HepG2 (cell line): ENCODE measurements at regions not wholly inside any gene's neighbourhood (a gene's known extent, or its start where the extent isn't known, plus 50 kb on each side); places are given as distances from the start of the nearest gene placed in this dataset.

Experiments used
- ATAC-seq: fragments of 200-7000 bp; cut with Tn5 transposase; 3 replicates; pipeline ENCODE4 v1.9.1; 2020; ENCODE audit warnings: mild to moderate bottlenecking, moderate library complexity
- BruUV-seq: library from RNA; stranded (reverse); fragments of 400-500 nt; replicated peaks from 2 replicates; lab custom pipeline; 2021; lab: Mats Ljungman, UMichigan
- CTCF ChIA-PET: fragments of 300-600 bp; formaldehyde crosslinking; extraction: SDS; loops from one replicate; lab custom pipeline; 2021; ENCODE audit warnings: low total read pairs, inconsistent platforms, low intra/inter-chr PET ratio; lab: Yijun Ruan, JAX
- POLR2A ChIA-PET: fragments of 350-600 bp; sonication (Branson Sonifier 250); formaldehyde crosslinking; loops from one replicate; lab custom pipeline; 2020; ENCODE audit warnings: antibody characterized with exemption, inconsistent platforms; lab: Yijun Ruan, JAX
- DNase-seq: peaks from one replicate; pipeline ENCODE4 v3.0.0-alpha.2; 2015; ENCODE audit warnings: low spot score
- FAIRE-seq: peaks from 3 replicates; lab custom pipeline; 2011; peaks lifted over from hg19 to GRCh38; lab: Jason Lieb, UNC
- H2AFZ ChIP-seq: one replicate; pipeline ENCODE4 v1.6.1; 2011; ENCODE audit warnings: low read length, inconsistent platforms
- H3K27ac ChIP-seq: fragments of 300-600 bp; 3 replicates; pipeline ENCODE4 v1.8.0; 2011; ENCODE audit warnings: mixed run types, mild to moderate bottlenecking, mixed read lengths, low read length, inconsistent platforms; ENCODE audit not compliant: insufficient read depth; ENCODE audit errors: extremely low read length
- H3K27me3 ChIP-seq, 2 experiments: fragments of 200-600 bp in 1 of 2; 2 replicates in 1 of 2; 3 replicates in 1 of 2; pipeline versions ENCODE4 v1.6.0 to v1.8.0; 2011; ENCODE audit warnings: low read length in 2 of 2, mild to moderate bottlenecking in 2 of 2, moderate library complexity in 2 of 2, inconsistent platforms in 1 of 2; ENCODE audit not compliant: insufficient read depth in 2 of 2, control insufficient read depth in 1 of 2
- H3K36me3 ChIP-seq, 2 experiments: fragments of 200-600 bp in 1 of 2; replicated peaks in 1 of 2; 2 replicates in 1 of 2; 3 replicates in 1 of 2; pipeline versions ENCODE4 v1.5.1 to v1.8.0; 2011; ENCODE audit warnings: low read length in 2 of 2, inconsistent platforms in 1 of 2; ENCODE audit not compliant: insufficient read depth in 2 of 2, control insufficient read depth in 1 of 2
- H3K4me1 ChIP-seq: 2 replicates; pipeline ENCODE4 v1.5.1; 2012; ENCODE audit warnings: low read length, inconsistent platforms; ENCODE audit not compliant: insufficient read depth
- H3K4me2 ChIP-seq: 2 replicates; pipeline ENCODE4 v1.6.0; 2011; ENCODE audit warnings: low read depth, low read length, inconsistent platforms
- H3K4me3 ChIP-seq, 3 experiments: fragments of 200-600 bp in 1 of 3; sonication (generic), shearing (Covaris generic) in 1 of 3; replicated peaks in 1 of 3; 2 replicates each; pipeline ENCODE4 v1.5.1; 2011 to 2016; ENCODE audit warnings: low read length in 3 of 3, inconsistent platforms in 2 of 3, low read depth in 2 of 3, mild to moderate bottlenecking in 2 of 3, control low read depth in 1 of 3, mixed read lengths in 1 of 3; ENCODE audit not compliant: insufficient read depth in 1 of 3
- H3K79me2 ChIP-seq: one replicate; pipeline ENCODE4 v1.6.1; 2011; ENCODE audit warnings: low read length, inconsistent platforms; ENCODE audit not compliant: insufficient read depth
- H3K9ac ChIP-seq: 2 replicates; pipeline ENCODE4 v1.6.0; 2011; ENCODE audit warnings: mild to moderate bottlenecking, low read depth, low read length, inconsistent platforms; ENCODE audit not compliant: insufficient read depth
- H3K9me3 ChIP-seq: 2 replicates; pipeline ENCODE4 v1.5.1; 2012; ENCODE audit warnings: mild to moderate bottlenecking, low read length
- H4K20me1 ChIP-seq: 2 replicates; pipeline ENCODE4 v1.6.0; 2011; ENCODE audit warnings: inconsistent platforms, mild to moderate bottlenecking, low read length, moderate library complexity; ENCODE audit not compliant: insufficient read depth
- KLF13 ChIP-seq: sonication (generic); formaldehyde crosslinking; IDR thresholded peaks from 2 replicates; pipeline ENCODE4 v1.4.0; 2020; ENCODE audit warnings: mild to moderate bottlenecking, missing genetic modification reagents
- MAFF ChIP-seq: IDR thresholded peaks from 2 replicates; pipeline ENCODE4 v1.6.1; 2011; ENCODE audit warnings: low read depth, low read length, improper control_type of control experiment
- MTF1 ChIP-seq: sonication (generic); formaldehyde crosslinking; IDR thresholded peaks from 2 replicates; pipeline ENCODE4 v1.5.0; 2020; ENCODE audit warnings: missing genetic modification reagents
- NR2F2 ChIP-seq: IDR thresholded peaks from 2 replicates; pipeline ENCODE4 v1.6.1; 2012; ENCODE audit warnings: low read depth, inconsistent platforms, borderline replicate concordance
- ZBTB40 ChIP-seq, 2 experiments: fragments of 450-650 bp in 1 of 2; sonication (generic) in 1 of 2; formaldehyde crosslinking in 1 of 2; IDR thresholded peaks; 2 replicates each; pipeline versions ENCODE4 v1.6.1 to v1.8.0; 2016 to 2022; ENCODE audit warnings: antibody characterized with exemption in 1 of 2, mild to moderate bottlenecking in 1 of 2, missing genetic modification reagents in 1 of 2
- ZFP36L2 ChIP-seq: sonication (generic); formaldehyde crosslinking; IDR thresholded peaks from 2 replicates; pipeline ENCODE4 v1.4.0; 2020; ENCODE audit warnings: missing genetic modification reagents
- ZNF337 ChIP-seq: sonication (generic); formaldehyde crosslinking; IDR thresholded peaks from 2 replicates; pipeline ENCODE4 v1.5.1; 2020; ENCODE audit warnings: missing genetic modification reagents, low read depth, mild to moderate bottlenecking, borderline replicate concordance
- ZNF354B ChIP-seq: sonication (generic); formaldehyde crosslinking; IDR thresholded peaks from 2 replicates; pipeline ENCODE4 v1.8.0; 2022; ENCODE audit warnings: mild to moderate bottlenecking, missing genetic modification reagents
- ZNF570 ChIP-seq: sonication (generic); formaldehyde crosslinking; IDR thresholded peaks from 2 replicates; pipeline ENCODE4 v1.4.0; 2020; ENCODE audit warnings: mild to moderate bottlenecking, missing genetic modification reagents, borderline replicate concordance
- ZNF83 ChIP-seq: sonication (generic); formaldehyde crosslinking; IDR thresholded peaks from 2 replicates; pipeline ENCODE4 v1.4.0; 2020; ENCODE audit warnings: missing genetic modification reagents, mild to moderate bottlenecking, borderline replicate concordance
- ZSCAN29 ChIP-seq: sonication (generic); formaldehyde crosslinking; conservative IDR thresholded peaks from 2 replicates; pipeline ENCODE4 v1.4.0; 2020; ENCODE audit warnings: mild to moderate bottlenecking, missing genetic modification reagents
- WGBS: methylation state at CpG from one replicate; pipeline ENCODE4 v1.1.6; 2017; ENCODE audit warnings: low lambda C conversion rate; 5-methylcytosine and 5-hydroxymethylcytosine counted together
- in situ Hi-C: cut with HindIII; loops from 2 replicates; pipeline ENCODE4 v1.10.0; 2017; ENCODE audit warnings: low pct_unique_long_range_greater_than_20kb; ENCODE audit not compliant: extremely low pct_ligation_motif_present
- intact Hi-C: fragments of 100-400 bp; cut with micrococcal nuclease; formaldehyde crosslinking; loops from one replicate; pipeline ENCODE4 v1.10.0; 2022; ENCODE audit not compliant: unreplicated experiment

- BruUV-seq = no TSS peak
- no peaks in the 10 kb centered on the region for H3K79me2 ChIP-seq
- no peak overlapping the region for H3K9ac ChIP-seq
- ChIA-PET POLR2A (no interaction called here), CTCF (no interaction called here)
- no peaks in the 10 kb centered on the region for H4K20me1 ChIP-seq
- no peaks in the 10 kb centered on the region for H3K9me3 ChIP-seq
- WGBS = 50% methylated on average over 2 of the region's 2 CpGs
- H3K4me3 ChIP-seq = no peak overlapping the region
- intact Hi-C loops (no loop called here), in situ Hi-C loops (no loop called here)
- H3K27me3 ChIP-seq = no peaks in the 10 kb centered on the region
- ATAC-seq (no peak), FAIRE-seq (no peak), DNase-seq (no peak)
- no peaks in the 10 kb centered on the region for H3K36me3 ChIP-seq
- H2AFZ ChIP-seq = no peak overlapping the region
- no peaks in the 10 kb centered on the region for H3K4me1 ChIP-seq
- H3K4me2 ChIP-seq = no peak overlapping the region
- no peak for TF ChIP-seq ZNF570 (CRISPR knock-in tag)
- no peak for TF ChIP-seq MAFF
- TF ChIP-seq NR2F2 = no peak
- no peak for TF ChIP-seq ZFP36L2 (CRISPR knock-in tag)
- no peak for TF ChIP-seq ZNF354B (CRISPR knock-in tag)
- no peak overlapping the region for H3K27ac ChIP-seq
These were observed 582.6 kb upstream of the TLE4 start for GRCh38 chr9:78989031-78989658.

DNA sequence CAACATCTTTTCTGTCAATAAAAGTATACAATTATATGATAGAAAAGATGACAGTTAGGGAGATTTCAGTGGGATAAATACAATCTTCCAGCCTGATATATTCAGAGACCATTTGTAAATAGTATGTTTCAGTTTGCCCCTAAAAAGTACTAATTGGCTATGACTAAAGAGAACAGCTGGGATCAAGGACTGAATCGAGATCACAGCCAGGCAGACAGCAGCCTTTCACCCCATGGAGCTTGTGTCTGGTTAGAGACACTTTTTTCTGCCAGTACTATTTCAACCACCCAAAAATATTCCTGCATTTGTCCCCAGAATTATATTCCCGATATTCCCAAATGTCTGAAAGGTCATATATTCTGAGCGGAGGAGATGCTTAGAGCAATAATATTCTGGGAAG is 577.3 kb upstream of the TLE4 start:
- no peak for ATAC-seq
- intact Hi-C loops (no loop called here), in situ Hi-C loops (no loop called here)
- FAIRE-seq = no peak
- Histone ChIP-seq H3K27me3 (no peaks in the 10 kb centered on the region), H3K4me3 (no peak overlapping the region), H3K9me3 (no peaks in the 10 kb centered on the region), H3K9ac (no peak overlapping the region), H3K4me1 (no peaks in the 10 kb centered on the region), H2AFZ (no peak overlapping the region), H3K79me2 (no peaks in the 10 kb centered on the region), H3K4me2 (no peak overlapping the region), H3K27ac (no peak overlapping the region), H4K20me1 (no peaks in the 10 kb centered on the region), H3K36me3 (no peaks in the 10 kb centered on the region)
- 14% methylated on average over 3 of the region's 3 CpGs for WGBS
- ChIA-PET CTCF (no interaction called here), POLR2A (no interaction called here)
- BruUV-seq = no TSS peak
- no peak for DNase-seq
- TF ChIP-seq ZBTB40 (IDR thresholded peaks at IDR 0.05) (no peak), ZBTB40 (CRISPR knock-in tag; IDR thresholded peaks at IDR 0.05) (no peak), ZNF337 (CRISPR knock-in tag) (no peak), ZSCAN29 (no peak), ZNF83 (CRISPR knock-in tag) (no peak), KLF13 (CRISPR knock-in tag) (no peak), MTF1 (CRISPR knock-in tag) (no peak)
